AG04449 (cell line): ENCODE measurements at regions not wholly inside any gene's neighbourhood (a gene's known extent, or its start where the extent isn't known, plus 50 kb on each side); places are given as distances from the start of the nearest gene placed in this dataset.

ENCODE experiments used
- CTCF ChIA-PET: fragments of 350-600 bp; formaldehyde crosslinking; extraction: SDS; loops from one replicate; lab custom pipeline; 2021; ENCODE audit warnings: antibody characterized with exemption; lab: Yijun Ruan, JAX
- POLR2A ChIA-PET: fragments of 400-600, 350-600 bp; formaldehyde crosslinking; extraction: SDS; loops from one replicate; lab custom pipeline; 2020; ENCODE audit warnings: antibody characterized with exemption, inconsistent platforms; lab: Yijun Ruan, JAX
- DNase-seq: peaks from one replicate; pipeline ENCODE4 v3.0.0-alpha.2; 2010; ENCODE audit warnings: low read depth, low spot score
- H3K4me3 ChIP-seq: 2 replicates; pipeline ENCODE4 v1.5.1; 2011; ENCODE audit warnings: low read depth, mild to moderate bottlenecking, control low read depth, low read length
- TF ChIP-seq, protein P1 (sequence below): IDR thresholded peaks from one replicate; pipeline ENCODE4 v1.5.1; 2011; ENCODE audit warnings: mild to moderate bottlenecking, moderate library complexity, low read length, control low read depth, inconsistent platforms; ENCODE audit not compliant: insufficient read depth; ENCODE audit errors: missing control alignments

GRCh38 chr18:50444539-50444938 is 69.7 kb downstream of the SKA1 start:
- ChIA-PET CTCF (interaction anchor here (1.8 kb wide), 1 partner anchor 16 kb away, joined by 5 read pairs; no protein-coding TSS in a partner anchor), POLR2A (no interaction called here)
- TF ChIP-seq, protein P1, sequence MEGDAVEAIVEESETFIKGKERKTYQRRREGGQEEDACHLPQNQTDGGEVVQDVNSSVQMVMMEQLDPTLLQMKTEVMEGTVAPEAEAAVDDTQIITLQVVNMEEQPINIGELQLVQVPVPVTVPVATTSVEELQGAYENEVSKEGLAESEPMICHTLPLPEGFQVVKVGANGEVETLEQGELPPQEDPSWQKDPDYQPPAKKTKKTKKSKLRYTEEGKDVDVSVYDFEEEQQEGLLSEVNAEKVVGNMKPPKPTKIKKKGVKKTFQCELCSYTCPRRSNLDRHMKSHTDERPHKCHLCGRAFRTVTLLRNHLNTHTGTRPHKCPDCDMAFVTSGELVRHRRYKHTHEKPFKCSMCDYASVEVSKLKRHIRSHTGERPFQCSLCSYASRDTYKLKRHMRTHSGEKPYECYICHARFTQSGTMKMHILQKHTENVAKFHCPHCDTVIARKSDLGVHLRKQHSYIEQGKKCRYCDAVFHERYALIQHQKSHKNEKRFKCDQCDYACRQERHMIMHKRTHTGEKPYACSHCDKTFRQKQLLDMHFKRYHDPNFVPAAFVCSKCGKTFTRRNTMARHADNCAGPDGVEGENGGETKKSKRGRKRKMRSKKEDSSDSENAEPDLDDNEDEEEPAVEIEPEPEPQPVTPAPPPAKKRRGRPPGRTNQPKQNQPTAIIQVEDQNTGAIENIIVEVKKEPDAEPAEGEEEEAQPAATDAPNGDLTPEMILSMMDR = no peak
- no peak for DNase-seq
- no peak overlapping the region for H3K4me3 ChIP-seq

- CTCF ChIA-PET = no interaction called here
- POLR2A ChIA-PET = no interaction called here
- TF ChIP-seq, protein P1 = no peak
- DNase-seq = no peak
- no peak overlapping the region for H3K4me3 ChIP-seq
Observed at GRCh38 chr18:50446629-50447028, 71.8 kb downstream of the SKA1 start.

- H3K4me3 ChIP-seq = no peak overlapping the region
- TF ChIP-seq, protein P1 = no peak
- ChIA-PET CTCF (interaction anchor here (2.2 kb wide), 1 partner anchor 15 kb away, joined by 5 read pairs; no protein-coding TSS in a partner anchor), POLR2A (no interaction called here)
- DNase-seq = no peak
Observed at GRCh38 chr18:50447102-50447741, 72.4 kb downstream of the SKA1 start.

- ChIA-PET POLR2A (no interaction called here), CTCF (interaction anchor here (2.2 kb wide), 1 partner anchor 16 kb away, joined by 5 read pairs; no protein-coding TSS in a partner anchor)
- H3K4me3 ChIP-seq = no peak overlapping the region
- DNase-seq = no peak
- TF ChIP-seq, protein P1 = no peak
Observed at GRCh38 chr18:50447952-50448351, 73.1 kb downstream of the SKA1 start.

- TF ChIP-seq, protein P1 = no peak
- H3K4me3 ChIP-seq = no peak overlapping the region
- DNase-seq = no peak
- POLR2A ChIA-PET = no interaction called here
- CTCF ChIA-PET = no interaction called here
Observed at GRCh38 chr18:50451100-50451842, 76.4 kb downstream of the SKA1 start.

DNA sequence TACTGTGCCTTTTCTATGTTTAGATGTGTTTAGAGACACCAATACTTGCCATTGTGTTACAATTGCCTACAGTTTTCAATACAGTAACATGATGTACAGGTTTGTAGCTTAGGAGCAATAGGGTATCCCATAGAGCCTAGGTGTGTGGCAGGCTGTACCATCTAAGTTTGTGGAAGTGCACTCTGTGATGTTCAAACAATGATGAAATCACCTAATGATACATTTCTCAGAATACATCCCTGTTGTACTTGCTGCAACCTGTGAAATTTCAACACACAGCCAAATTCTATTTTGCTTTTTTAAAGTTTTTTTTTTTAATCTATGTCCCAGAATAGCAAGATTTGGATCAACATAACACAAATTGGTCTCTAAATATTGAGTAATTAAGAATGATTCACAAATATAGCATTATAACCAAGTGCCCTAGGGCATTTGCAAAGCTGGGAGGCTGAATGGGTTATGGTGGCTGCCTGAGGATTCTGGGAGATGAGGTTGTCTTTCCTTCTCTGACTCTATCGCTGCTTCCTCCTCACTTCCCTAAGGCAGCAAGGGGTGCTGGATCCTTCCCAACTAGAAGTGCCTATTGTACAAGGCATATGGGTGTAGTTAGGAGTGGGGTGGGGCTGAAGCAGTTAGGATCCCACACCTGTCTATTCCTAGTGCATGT is 78.3 kb downstream of the SKA1 start:
- H3K4me3 ChIP-seq = no peak overlapping the region
- no peak for DNase-seq
- ChIA-PET POLR2A (no interaction called here), CTCF (no interaction called here)
- TF ChIP-seq, protein P1 = no peak
